Activated T-helper 1 cell treated with anti-CD3 and anti-CD28 coated beads, Interleukin-12 subunit alpha, Interleukin-12 subunit beta, Interleukin-2, Interleukin-4 antibody, amounts not matched to agents 30 ng/mL and 10 ng/mL and 1 ng/mL, durations not matched to agents 14 hours and 24 hours and 36 hours (primary cell): ENCODE measurements at regions not wholly inside any gene's neighbourhood (a gene's known extent, or its start where the extent isn't known, plus 50 kb on each side); places are given as distances from the start of the nearest gene placed in this dataset.

Experiments used
- DNase-seq: peaks from one replicate; pipeline ENCODE4 v3.0.0; 2021; ENCODE audit warnings: low spot score
- H3K27ac Mint-ChIP-seq: one replicate; pipeline ENCODE4 v1.8.0; 2021; ENCODE audit warnings: mild to moderate bottlenecking, mixed read lengths
- H3K27me3 Mint-ChIP-seq: one replicate; pipeline ENCODE4 v1.8.0; 2022; ENCODE audit warnings: mild to moderate bottlenecking, moderate library complexity, mixed read lengths; ENCODE audit not compliant: insufficient read depth
- H3K36me3 Mint-ChIP-seq: one replicate; pipeline ENCODE4 v1.8.0; 2021; ENCODE audit warnings: low read depth, mixed read lengths
- H3K4me1 Mint-ChIP-seq: one replicate; pipeline ENCODE4 v1.8.0; 2021; ENCODE audit warnings: low read depth, mixed read lengths
- H3K4me3 Mint-ChIP-seq: one replicate; pipeline ENCODE4 v1.8.0; 2021; ENCODE audit warnings: mild to moderate bottlenecking, moderate library complexity, mixed read lengths
- H3K9me3 Mint-ChIP-seq: one replicate; pipeline ENCODE4 v1.8.0; 2021; ENCODE audit warnings: mixed read lengths
- intact Hi-C: fragments of 100-400 bp; cut with micrococcal nuclease; formaldehyde crosslinking; loops from one replicate; pipeline ENCODE4 v1.15.1; 2024

DNA sequence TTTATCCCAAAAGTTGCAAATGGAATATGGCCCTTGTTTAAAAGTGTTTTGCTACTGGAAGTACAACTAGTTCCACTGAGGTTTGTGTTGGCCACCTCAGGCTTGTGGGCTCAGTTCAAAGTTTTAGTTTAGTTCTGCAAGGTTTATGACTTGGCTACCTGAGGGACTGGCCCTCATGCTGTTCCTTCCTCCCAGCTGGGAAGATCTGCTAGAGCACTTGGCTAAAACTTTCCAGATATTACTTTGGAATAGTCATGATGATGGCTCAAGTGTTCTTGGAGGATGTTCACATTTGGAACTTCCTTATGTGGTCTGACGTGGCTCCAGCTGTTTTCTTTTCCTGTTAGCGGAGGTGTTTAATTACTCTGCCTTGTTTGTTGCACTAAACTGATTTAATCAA is 110.2 kb upstream of the IVNS1ABP start:
- no peak for DNase-seq
- intact Hi-C loops: no loop called here
- no peak overlapping the region for H3K4me3 Mint-ChIP-seq
- H3K27me3 Mint-ChIP-seq: no peaks in the 10 kb centered on the region
- H3K9me3 Mint-ChIP-seq: peaks cover 31% of the 10 kb centered on the region
- no peak overlapping the region for H3K27ac Mint-ChIP-seq
- peaks cover 56% of the 10 kb centered on the region for H3K4me1 Mint-ChIP-seq
- H3K36me3 Mint-ChIP-seq: peaks cover 22% of the 10 kb centered on the region

DNA sequence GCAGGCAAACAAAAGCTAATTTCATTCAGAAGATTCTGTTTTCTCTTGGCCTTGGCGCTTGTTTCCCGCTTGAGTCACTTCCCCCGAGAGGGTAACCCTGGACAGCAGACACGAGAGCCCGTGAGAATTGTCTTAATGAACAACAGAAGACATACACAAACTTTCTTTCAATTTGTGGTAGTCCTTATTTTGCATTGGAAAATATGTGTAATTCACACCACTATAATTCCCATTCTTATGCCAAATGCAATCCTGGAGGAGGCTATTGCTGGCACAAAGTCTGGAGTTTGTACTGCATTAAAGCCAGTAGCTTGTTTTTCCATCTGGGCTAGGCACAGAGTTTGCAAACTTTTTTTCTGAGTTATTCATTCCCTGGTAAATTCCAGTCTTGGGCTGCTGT is 109.8 kb upstream of the IVNS1ABP start:
- Mint-ChIP-seq H3K9me3 (peaks cover 31% of the 10 kb centered on the region), H3K4me1 (peaks cover 58% of the 10 kb centered on the region), H3K27me3 (no peaks in the 10 kb centered on the region), H3K4me3 (no peak overlapping the region), H3K36me3 (peaks cover 21% of the 10 kb centered on the region), H3K27ac (no peak overlapping the region)
- no peak for DNase-seq
- intact Hi-C loops: no loop called here

DNA sequence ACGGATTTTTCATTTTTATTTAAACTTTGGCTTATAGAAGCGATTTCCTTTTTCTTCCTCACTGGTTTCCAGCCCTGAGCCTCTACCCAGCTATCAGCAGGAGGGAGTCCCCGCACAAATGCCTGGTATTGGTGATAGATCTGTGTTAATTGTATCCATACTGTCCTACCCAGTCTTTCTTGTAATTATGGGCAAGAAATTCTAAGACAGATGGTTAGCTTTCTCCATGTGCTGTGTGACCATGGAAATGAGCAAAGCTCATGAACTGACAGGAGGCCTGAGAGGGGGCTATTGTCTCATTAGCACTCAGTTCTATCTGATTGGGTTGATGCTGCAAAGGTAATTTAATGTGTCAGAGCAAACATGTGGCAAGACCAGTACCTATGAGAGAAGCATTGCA is 108.1 kb upstream of the IVNS1ABP start:
- intact Hi-C loops: no loop called here
- H3K27me3 Mint-ChIP-seq: no peaks in the 10 kb centered on the region
- peaks cover 75% of the 10 kb centered on the region for H3K4me1 Mint-ChIP-seq
- H3K9me3 Mint-ChIP-seq: peaks cover 26% of the 10 kb centered on the region
- no peak overlapping the region for H3K27ac Mint-ChIP-seq
- H3K4me3 Mint-ChIP-seq: no peak overlapping the region
- peaks cover 17% of the 10 kb centered on the region for H3K36me3 Mint-ChIP-seq
- no peak for DNase-seq

DNA sequence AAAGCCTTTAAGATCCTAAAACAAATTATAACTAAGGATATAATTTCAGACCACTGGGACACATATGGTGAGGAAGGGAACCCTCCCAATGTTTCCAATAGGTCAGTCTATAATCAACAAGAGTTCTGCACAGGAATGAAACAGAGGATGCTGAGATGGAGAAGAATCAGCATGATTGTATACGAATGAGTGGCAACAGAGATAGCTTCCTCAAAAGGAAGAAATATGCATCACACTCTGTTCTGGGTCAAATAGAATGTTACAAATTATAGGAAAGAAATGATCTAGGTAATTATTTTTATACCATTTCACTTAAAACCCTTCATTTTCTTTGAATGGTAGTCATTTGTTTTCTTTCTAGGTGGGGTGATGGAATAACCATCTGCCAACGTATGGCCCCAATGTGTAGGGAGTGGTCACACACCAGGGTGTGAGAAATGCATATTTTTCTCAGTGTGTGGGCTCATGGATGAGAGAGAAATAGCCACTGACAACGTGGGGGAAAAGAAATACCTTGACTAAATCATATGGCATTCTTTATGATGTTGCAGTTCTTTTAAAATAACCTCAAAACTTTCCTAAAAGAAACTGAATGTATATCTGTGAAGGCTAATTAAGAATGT is 104.6 kb upstream of the IVNS1ABP start:
- H3K9me3 Mint-ChIP-seq: peaks cover 17% of the 10 kb centered on the region
- intact Hi-C loops: loop anchor here (1.0 to 5.0 kb wide), 5 partner anchors 18 to 215 kb away; partner anchors contain the start of gene IVNS1ABP
- H3K4me1 Mint-ChIP-seq: peaks cover 81% of the 10 kb centered on the region
- H3K27me3 Mint-ChIP-seq: no peaks in the 10 kb centered on the region
- H3K36me3 Mint-ChIP-seq: peaks cover 13% of the 10 kb centered on the region
- H3K4me3 Mint-ChIP-seq: peak overlapping the region; percentile 17
- no peak for DNase-seq
- H3K27ac Mint-ChIP-seq: peak overlapping the region; percentile 77

DNA sequence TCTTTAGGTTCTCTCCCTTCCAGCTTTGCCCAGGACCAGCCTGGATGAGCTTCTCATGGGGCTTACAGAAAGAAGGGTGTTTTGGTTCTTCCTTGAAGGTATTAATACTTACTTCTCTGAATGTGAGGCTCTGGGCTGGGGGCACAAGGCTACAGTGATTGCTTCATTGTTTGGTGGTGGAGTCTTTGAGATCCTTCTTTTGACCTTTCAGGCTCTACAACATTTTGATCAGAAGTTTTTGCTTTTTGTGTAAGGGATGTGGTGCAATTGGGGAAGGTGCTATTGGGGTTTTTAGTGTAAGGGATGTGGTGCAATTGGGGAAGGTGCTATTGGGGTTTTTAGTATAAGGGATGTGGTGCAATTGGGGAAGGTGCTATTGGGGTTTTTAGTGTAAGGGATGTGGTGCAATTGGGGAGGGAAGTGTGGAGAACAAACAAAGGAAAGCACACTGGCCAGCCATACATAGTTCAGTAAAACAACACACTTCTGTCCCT is 103.6 kb upstream of the IVNS1ABP start:
- peak; percentile 49 for DNase-seq
- peak overlapping the region; percentile 77 for H3K27ac Mint-ChIP-seq
- no peaks in the 10 kb centered on the region for H3K27me3 Mint-ChIP-seq
- H3K36me3 Mint-ChIP-seq: peaks cover 9% of the 10 kb centered on the region
- intact Hi-C loops: loop anchor here (1.0 to 5.0 kb wide), 6 partner anchors 8 to 216 kb away; partner anchors contain the start of gene IVNS1ABP
- H3K4me1 Mint-ChIP-seq: peaks cover 76% of the 10 kb centered on the region
- peak overlapping the region; percentile 17 for H3K4me3 Mint-ChIP-seq
- H3K9me3 Mint-ChIP-seq: peaks cover 13% of the 10 kb centered on the region

DNA sequence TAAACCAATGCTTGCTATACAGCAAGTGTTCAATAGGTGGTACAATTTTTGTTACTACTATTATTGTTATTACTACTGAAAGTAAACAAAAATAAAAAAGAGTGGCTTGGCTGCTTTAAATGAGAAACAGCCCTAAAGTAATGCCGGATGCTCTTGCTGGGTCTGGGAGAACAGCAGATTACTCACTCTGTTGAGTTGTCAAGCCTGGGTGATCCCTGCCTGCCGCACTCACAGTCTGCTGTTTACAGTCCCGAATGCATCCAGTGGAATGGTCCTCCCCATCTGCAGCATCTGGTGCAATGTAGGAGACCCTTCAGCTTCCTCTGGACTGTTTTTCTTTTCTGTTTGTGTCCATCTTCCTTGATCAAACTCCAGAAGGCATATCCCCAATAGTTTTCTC is 102.7 kb upstream of the IVNS1ABP start:
- intact Hi-C loops: loop anchor here (1.0 to 5.0 kb wide), 3 partner anchors 7 to 217 kb away; no protein-coding TSS in a partner anchor
- H3K27me3 Mint-ChIP-seq: no peaks in the 10 kb centered on the region
- H3K4me1 Mint-ChIP-seq: peaks cover 70% of the 10 kb centered on the region
- H3K4me3 Mint-ChIP-seq: peak overlapping the region; percentile 17
- H3K27ac Mint-ChIP-seq: peak overlapping the region; percentile 77
- H3K36me3 Mint-ChIP-seq: peaks cover 9% of the 10 kb centered on the region
- peaks cover 15% of the 10 kb centered on the region for H3K9me3 Mint-ChIP-seq
- DNase-seq: no peak

DNA sequence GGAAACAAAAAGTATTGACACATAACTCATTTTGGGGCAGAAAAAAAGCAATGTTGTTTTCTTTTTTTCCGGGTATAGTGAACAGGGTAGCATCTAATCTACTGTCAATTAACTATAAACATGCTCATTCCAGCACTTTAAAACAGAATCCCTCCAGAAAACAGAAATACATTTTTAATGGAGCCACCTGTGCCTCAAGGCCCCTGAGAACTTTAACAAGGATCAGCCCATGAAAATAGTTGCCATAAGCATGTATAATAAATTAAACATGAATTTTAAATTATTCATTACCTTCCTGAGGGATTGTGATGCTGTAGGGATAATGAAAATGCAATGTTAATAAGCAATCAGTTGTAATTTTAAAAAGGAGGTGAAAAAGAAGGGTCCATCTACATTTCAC is 101.4 kb upstream of the IVNS1ABP start:
- peaks cover 59% of the 10 kb centered on the region for H3K4me1 Mint-ChIP-seq
- DNase-seq: no peak
- no peak overlapping the region for H3K4me3 Mint-ChIP-seq
- H3K36me3 Mint-ChIP-seq: peaks cover 9% of the 10 kb centered on the region
- intact Hi-C loops: no loop called here
- H3K27me3 Mint-ChIP-seq: no peaks in the 10 kb centered on the region
- H3K27ac Mint-ChIP-seq: no peak overlapping the region
- H3K9me3 Mint-ChIP-seq: peaks cover 14% of the 10 kb centered on the region

DNA sequence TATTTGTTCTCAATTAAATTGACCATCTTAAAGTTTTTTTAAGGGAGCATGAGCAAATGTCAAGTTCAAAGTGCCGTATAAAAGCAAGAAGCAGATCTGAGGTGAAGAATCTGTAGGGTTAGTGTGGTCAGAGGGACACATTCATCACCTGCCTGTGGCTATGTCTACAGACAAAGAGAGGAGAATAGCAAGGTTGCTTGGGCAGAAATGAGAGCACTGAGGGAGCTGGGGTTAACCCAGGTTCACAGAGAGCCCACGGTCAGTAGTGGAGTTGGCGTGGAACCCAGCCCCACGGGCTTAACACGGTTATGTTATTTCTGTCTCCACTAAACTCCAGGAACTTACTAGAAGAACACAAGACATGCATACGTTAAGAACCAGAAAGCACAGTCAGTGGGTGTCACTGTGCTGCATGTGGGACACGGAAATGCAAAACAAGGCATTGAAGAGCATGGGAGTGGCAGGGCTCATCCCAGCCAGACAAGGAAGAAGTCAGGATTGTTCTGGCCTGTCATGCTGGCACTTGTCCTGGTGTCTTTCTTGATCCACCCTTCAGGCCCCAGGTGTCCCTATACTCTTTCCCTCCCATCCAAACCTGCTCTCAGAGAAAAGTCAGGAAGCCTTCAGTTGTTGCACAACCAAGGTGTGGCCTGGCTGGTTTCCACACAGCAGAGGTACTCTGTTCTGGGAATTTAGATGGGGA is 95.5 kb upstream of the IVNS1ABP start:
- peaks cover 27% of the 10 kb centered on the region for H3K4me1 Mint-ChIP-seq
- DNase-seq: no peak
- H3K36me3 Mint-ChIP-seq: peaks cover 16% of the 10 kb centered on the region
- H3K4me3 Mint-ChIP-seq: no peak overlapping the region
- intact Hi-C loops: loop anchor here (1.0 kb wide), 1 partner anchor 8 kb away; no protein-coding TSS in a partner anchor
- H3K27me3 Mint-ChIP-seq: no peaks in the 10 kb centered on the region
- peaks cover 23% of the 10 kb centered on the region for H3K9me3 Mint-ChIP-seq
- peak overlapping the region; percentile 47 for H3K27ac Mint-ChIP-seq

DNA sequence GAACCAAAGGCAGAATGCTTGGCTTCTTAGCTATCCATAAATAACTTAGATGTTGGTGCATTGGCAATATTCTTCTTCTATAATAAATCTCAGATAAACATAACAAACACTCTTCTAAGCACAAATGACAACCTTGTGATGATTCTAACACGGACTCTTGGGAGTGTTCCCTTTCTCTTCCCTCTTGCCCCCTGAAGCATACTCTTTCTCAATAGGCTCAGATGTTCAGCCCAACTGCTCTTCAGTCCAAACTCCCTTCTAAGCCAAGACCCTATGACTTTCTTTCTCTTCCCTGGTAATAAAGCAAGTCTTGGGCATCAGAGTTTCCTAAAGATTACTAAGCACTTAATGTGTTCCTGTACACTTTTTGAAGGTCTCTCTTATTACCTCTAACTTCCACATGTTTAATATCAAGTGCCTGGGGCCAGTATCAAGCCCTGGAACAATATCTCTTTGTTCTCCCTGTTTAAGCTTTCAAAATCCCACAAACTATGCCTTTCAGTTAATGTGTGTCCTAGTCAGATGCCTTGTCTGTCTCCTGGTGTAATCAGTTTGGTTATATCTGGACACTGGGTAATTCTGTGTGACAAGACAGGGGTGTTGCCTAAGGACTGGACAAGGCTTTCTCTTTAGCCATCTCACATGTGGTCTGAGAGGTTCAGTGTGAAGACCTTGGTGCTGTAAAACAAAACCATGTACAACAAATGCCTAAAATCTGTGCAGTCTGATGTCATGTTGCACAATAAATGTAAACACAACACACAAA is 92.9 kb upstream of the IVNS1ABP start:
- peaks cover 13% of the 10 kb centered on the region for H3K36me3 Mint-ChIP-seq
- no peaks in the 10 kb centered on the region for H3K27me3 Mint-ChIP-seq
- no peak overlapping the region for H3K4me3 Mint-ChIP-seq
- peaks cover 29% of the 10 kb centered on the region for H3K9me3 Mint-ChIP-seq
- peaks cover 26% of the 10 kb centered on the region for H3K4me1 Mint-ChIP-seq
- H3K27ac Mint-ChIP-seq: no peak overlapping the region
- intact Hi-C loops: no loop called here
- DNase-seq: no peak

DNA sequence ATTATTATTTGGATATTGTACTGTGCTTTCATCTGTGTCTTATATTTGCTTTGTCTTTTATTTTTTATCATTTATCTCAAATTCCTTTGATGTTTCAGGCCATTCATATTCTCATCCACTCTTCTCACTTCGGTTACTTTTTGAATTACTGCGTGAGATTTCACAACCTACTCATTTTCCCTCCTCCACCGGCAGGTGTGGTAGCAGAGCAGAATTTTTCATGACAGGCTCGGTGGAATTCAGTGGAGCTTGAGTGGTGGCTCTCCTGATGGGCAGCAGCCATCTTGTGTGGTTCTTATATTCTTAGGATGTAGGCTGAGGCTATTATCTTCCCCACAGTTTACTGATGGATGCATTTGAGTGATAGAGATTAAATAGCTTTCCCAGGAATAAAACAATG is 92.3 kb upstream of the IVNS1ABP start:
- Mint-ChIP-seq H3K4me1 (peaks cover 32% of the 10 kb centered on the region), H3K27ac (no peak overlapping the region), H3K27me3 (no peaks in the 10 kb centered on the region), H3K4me3 (no peak overlapping the region), H3K36me3 (peaks cover 13% of the 10 kb centered on the region), H3K9me3 (peaks cover 29% of the 10 kb centered on the region)
- intact Hi-C loops: no loop called here
- no peak for DNase-seq

DNA sequence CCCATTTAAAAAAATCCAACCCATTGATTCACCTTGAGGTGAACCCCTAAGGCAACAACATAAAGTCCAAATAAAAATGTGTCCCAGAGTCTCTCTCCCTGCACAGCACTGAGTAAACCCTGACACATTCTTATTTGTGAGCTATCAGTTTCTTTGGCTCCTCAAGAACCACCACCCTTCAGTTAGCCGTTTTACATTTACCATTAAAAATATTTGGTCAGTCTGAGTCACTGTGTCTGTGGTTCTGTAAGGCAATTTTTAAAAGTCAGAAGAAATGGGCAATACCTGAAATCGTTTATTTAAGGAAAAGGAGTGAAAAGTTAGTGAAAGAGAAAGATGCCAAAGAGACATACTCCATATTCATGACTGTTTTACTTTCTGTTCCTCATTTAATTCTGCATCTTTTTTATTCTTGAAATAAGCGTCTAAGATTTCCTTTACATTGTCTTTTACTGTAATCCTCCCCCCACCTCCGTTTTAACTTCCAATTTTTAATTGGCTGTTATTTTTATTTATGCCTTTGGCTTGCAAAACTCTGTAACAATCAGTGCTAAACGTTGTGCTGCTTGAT is 91.7 kb upstream of the IVNS1ABP start:
- H3K4me1 Mint-ChIP-seq: peaks cover 35% of the 10 kb centered on the region
- H3K27ac Mint-ChIP-seq: no peak overlapping the region
- H3K27me3 Mint-ChIP-seq: no peaks in the 10 kb centered on the region
- H3K4me3 Mint-ChIP-seq: no peak overlapping the region
- H3K9me3 Mint-ChIP-seq: peaks cover 29% of the 10 kb centered on the region
- no peak for DNase-seq
- intact Hi-C loops: no loop called here
- peaks cover 10% of the 10 kb centered on the region for H3K36me3 Mint-ChIP-seq

DNA sequence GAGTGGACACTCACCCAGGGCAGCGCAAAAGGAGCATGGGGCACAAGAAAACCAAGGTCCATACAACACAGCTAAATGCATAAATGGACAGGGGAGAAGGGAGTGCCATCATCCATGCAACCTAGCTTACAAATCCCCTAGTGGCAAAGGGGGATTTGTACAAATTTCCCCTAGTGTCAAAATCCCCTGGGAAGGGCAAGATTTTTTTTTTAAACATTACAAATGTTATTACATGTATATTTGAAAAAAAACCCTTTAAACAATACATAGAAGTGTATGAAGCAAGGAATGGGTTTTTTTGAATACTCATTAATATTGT is 89.6 kb upstream of the IVNS1ABP start:
- Mint-ChIP-seq H3K4me3 (no peak overlapping the region), H3K9me3 (peaks cover 29% of the 10 kb centered on the region), H3K36me3 (peaks cover 13% of the 10 kb centered on the region), H3K4me1 (peaks cover 35% of the 10 kb centered on the region), H3K27me3 (no peaks in the 10 kb centered on the region), H3K27ac (no peak overlapping the region)
- DNase-seq: no peak
- intact Hi-C loops: no loop called here
